PC-3 (cell line): ENCODE measurements at regions not wholly inside any gene's neighbourhood (a gene's known extent, or its start where the extent isn't known, plus 50 kb on each side); places are given as distances from the start of the nearest gene placed in this dataset.

Experiments
- ATAC-seq: fragments of 200-7000 bp; cut with Tn5 transposase; 2 replicates; pipeline ENCODE4 v1.9.1; 2020; ENCODE audit warnings: mild to moderate bottlenecking, moderate library complexity
- BruUV-seq: library from RNA; stranded (reverse); fragments of 400-500 nt; replicated peaks from 2 replicates; lab custom pipeline; 2021; lab: Mats Ljungman, UMichigan
- CTCF ChIA-PET: fragments of 300-600 bp; sonication (Branson Sonifier 250); formaldehyde crosslinking; loops from one replicate; lab custom pipeline; 2022; ENCODE audit warnings: antibody characterized with exemption; lab: Charles Lee
- POLR2A ChIA-PET: fragments of 300-600 bp; sonication (Branson Sonifier 250); formaldehyde crosslinking; loops from one replicate; lab custom pipeline; 2022; ENCODE audit warnings: antibody characterized with exemption; ENCODE audit not compliant: unreplicated experiment; lab: Charles Lee
- DNase-seq: peaks from one replicate; pipeline ENCODE4 v3.0.0-alpha.2; 2015
- H2AFZ ChIP-seq: fragments of 300-600 bp; sonication (generic); 2 replicates; pipeline ENCODE4 v1.6.0; 2016; ENCODE audit warnings: antibody characterized with exemption, low read length
- H3F3A ChIP-seq: fragments of 300-600 bp; sonication (generic); one replicate; pipeline ENCODE4 v1.6.0; 2017; ENCODE audit warnings: antibody characterized with exemption, low read length, control low read depth, mild to moderate bottlenecking; ENCODE audit not compliant: unreplicated experiment
- H3K27ac ChIP-seq: fragments of 300-600 bp; sonication (generic); 2 replicates; pipeline ENCODE4 v1.5.1; 2016; ENCODE audit warnings: mild to moderate bottlenecking, low read length
- H3K27me3 ChIP-seq: fragments of 300-600 bp; sonication (generic); 2 replicates; pipeline ENCODE4 v1.6.1; 2016; ENCODE audit warnings: low read length, mixed read lengths
- H3K36me3 ChIP-seq: fragments of 300-600 bp; sonication (generic); 2 replicates; pipeline ENCODE4 v1.6.1; 2016; ENCODE audit warnings: low read depth, mixed run types, low read length, mixed read lengths
- H3K4me1 ChIP-seq: fragments of 300-600 bp; sonication (generic); 2 replicates; pipeline ENCODE4 v1.5.1; 2016; ENCODE audit warnings: low read length; ENCODE audit not compliant: insufficient read depth
- H3K4me2 ChIP-seq: fragments of 300-600 bp; sonication (generic); 2 replicates; pipeline ENCODE4 v1.6.0; 2016; ENCODE audit warnings: low read length
- H3K4me3 ChIP-seq: fragments of 300-600 bp; sonication (generic); 2 replicates; pipeline ENCODE4 v1.5.1; 2016; ENCODE audit warnings: mild to moderate bottlenecking, low read length, mixed read lengths
- H3K79me2 ChIP-seq: fragments of 300-600 bp; sonication (generic); 2 replicates; pipeline ENCODE4 v1.6.1; 2017; ENCODE audit warnings: low read length, mixed read lengths
- H3K9ac ChIP-seq: fragments of 300-600 bp; sonication (generic); 2 replicates; pipeline ENCODE4 v1.6.0; 2016; ENCODE audit warnings: mild to moderate bottlenecking, low read length
- H3K9me2 ChIP-seq: fragments of 300-600 bp; sonication (generic); replicated peaks from 2 replicates; pipeline ENCODE4 v1.6.1; 2016; ENCODE audit warnings: mixed run types, low read length, mixed read lengths
- H3K9me3 ChIP-seq: fragments of 300-600 bp; sonication (generic); 2 replicates; pipeline ENCODE4 v1.6.1; 2016; ENCODE audit warnings: low read length, mixed read lengths
- H4K20me1 ChIP-seq: fragments of 300-600 bp; sonication (generic); 2 replicates; pipeline ENCODE4 v1.6.1; 2016; ENCODE audit warnings: low read length, mixed read lengths
- EZH2 ChIP-seq: fragments of 300-600 bp; sonication (generic); IDR thresholded peaks from one replicate; pipeline ENCODE4 v1.6.1; 2017; ENCODE audit warnings: antibody characterized with exemption, mild to moderate bottlenecking, low read length; ENCODE audit not compliant: unreplicated experiment
- EZH2phosphoT487 ChIP-seq: fragments of 300-600 bp; sonication (generic); IDR thresholded peaks from 2 replicates; pipeline ENCODE4 v1.6.1; 2018; ENCODE audit warnings: mild to moderate bottlenecking, antibody characterized with exemption, low read length, borderline replicate concordance
- intact Hi-C: fragments of 100-400 bp; cut with micrococcal nuclease; formaldehyde crosslinking; loops from 2 replicates; pipeline ENCODE4 v1.9.0; 2023
- TF ChIP-seq, protein P1 (sequence below): fragments of 300-600 bp; sonication (generic); conservative IDR thresholded peaks from 2 replicates; pipeline ENCODE4 v1.5.1; 2017; ENCODE audit warnings: antibody characterized with exemption, low read depth, mild to moderate bottlenecking, low read length

DNA sequence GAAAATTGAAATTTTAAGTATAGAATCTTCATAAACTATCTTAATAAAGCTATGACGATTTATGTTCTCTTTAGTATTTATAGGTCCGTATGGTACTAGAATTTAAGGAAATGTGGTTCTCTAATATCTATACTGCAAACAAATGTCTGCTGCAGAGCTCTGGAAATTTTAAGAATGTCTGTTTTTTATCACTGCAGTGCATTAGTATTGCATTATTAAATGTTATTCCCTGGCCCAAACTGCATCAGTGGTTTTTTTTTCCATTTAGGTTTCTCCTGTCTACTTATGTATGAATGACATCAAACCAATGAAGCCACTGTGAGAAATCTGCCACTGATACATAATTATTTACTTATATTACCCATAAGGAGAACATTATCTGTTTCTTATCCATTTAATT, 211.4 kb upstream of the CD180 start:
- intact Hi-C loops = no loop called here
- ChIA-PET CTCF (interaction anchor here (0.5 kb wide), 1 partner anchor 79 kb away, joined by 4 read pairs; no protein-coding TSS in a partner anchor), POLR2A (no interaction called here)
- Histone ChIP-seq H3K27me3 (no peaks in the 10 kb centered on the region), H2AFZ (no peak overlapping the region), H3K4me2 (no peak overlapping the region), H3K27ac (no peak overlapping the region), H3K9me3 (no peaks in the 10 kb centered on the region), H3K79me2 (no peaks in the 10 kb centered on the region), H3K9me2 (no peaks in the 10 kb centered on the region), H3K4me1 (peaks cover 9% of the 10 kb centered on the region; the same call in 1 of the 2 replicates), H4K20me1 (no peaks in the 10 kb centered on the region), H3K9ac (no peak overlapping the region), H3K36me3 (no peaks in the 10 kb centered on the region), H3K4me3 (no peak overlapping the region), H3F3A (no peaks in the 10 kb centered on the region)
- ATAC-seq (no peak), DNase-seq (no peak)
- no peak for TF ChIP-seq EZH2
- no TSS peak for BruUV-seq

DNA sequence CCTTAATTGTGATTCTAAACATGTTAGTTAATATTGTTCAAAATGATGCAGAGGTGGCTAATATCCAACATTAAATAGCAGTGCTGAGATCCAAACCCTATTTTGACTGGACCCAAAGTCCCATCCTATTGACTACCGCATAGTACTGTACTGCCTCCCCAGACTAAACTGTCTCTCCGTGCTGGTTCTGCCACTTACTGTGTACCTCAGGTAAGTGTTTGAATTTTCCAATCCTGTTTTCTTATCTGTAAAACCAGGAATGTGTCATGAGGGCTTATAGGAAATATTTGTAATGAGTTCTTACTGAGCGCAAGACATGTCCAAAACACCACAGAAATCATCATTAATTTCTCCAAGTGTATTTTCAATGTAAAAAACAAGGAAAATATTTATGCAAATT, 209.2 kb upstream of the CD180 start:
- no peak for TF ChIP-seq EZH2phosphoT487
- TF ChIP-seq EZH2 = no peak
- TF ChIP-seq, protein P1, sequence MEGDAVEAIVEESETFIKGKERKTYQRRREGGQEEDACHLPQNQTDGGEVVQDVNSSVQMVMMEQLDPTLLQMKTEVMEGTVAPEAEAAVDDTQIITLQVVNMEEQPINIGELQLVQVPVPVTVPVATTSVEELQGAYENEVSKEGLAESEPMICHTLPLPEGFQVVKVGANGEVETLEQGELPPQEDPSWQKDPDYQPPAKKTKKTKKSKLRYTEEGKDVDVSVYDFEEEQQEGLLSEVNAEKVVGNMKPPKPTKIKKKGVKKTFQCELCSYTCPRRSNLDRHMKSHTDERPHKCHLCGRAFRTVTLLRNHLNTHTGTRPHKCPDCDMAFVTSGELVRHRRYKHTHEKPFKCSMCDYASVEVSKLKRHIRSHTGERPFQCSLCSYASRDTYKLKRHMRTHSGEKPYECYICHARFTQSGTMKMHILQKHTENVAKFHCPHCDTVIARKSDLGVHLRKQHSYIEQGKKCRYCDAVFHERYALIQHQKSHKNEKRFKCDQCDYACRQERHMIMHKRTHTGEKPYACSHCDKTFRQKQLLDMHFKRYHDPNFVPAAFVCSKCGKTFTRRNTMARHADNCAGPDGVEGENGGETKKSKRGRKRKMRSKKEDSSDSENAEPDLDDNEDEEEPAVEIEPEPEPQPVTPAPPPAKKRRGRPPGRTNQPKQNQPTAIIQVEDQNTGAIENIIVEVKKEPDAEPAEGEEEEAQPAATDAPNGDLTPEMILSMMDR = no peak
- Histone ChIP-seq H3K4me3 (no peak overlapping the region), H3K9me2 (no peaks in the 10 kb centered on the region), H2AFZ (no peak overlapping the region), H3K27ac (no peak overlapping the region), H3K9me3 (no peaks in the 10 kb centered on the region), H3F3A (no peaks in the 10 kb centered on the region), H3K4me2 (no peak overlapping the region), H3K27me3 (no peaks in the 10 kb centered on the region), H3K4me1 (peaks cover 9% of the 10 kb centered on the region; the same call in 1 of the 2 replicates), H4K20me1 (no peaks in the 10 kb centered on the region), H3K36me3 (no peaks in the 10 kb centered on the region), H3K9ac (no peak overlapping the region), H3K79me2 (no peaks in the 10 kb centered on the region)
- BruUV-seq = no TSS peak
- CTCF ChIA-PET = no interaction called here
- POLR2A ChIA-PET = no interaction called here
- ATAC-seq (no peak), DNase-seq (no peak)
- intact Hi-C loops = no loop called here

DNA sequence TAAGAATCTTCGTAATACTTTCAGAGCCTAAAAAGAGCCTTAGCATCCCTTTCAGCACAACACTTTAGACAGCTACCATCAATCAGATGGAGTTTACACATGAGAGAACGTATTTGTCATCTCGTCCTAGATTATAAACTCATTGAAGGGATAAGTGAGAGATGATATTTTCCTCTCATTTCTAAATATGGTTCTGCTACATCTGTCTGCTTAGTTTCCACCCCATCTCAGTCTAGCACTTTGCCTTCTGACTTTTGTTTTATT, 208.4 kb upstream of the CD180 start:
- TF ChIP-seq EZH2 (no peak), EZH2phosphoT487 (no peak)
- TF ChIP-seq, protein P1 = no peak
- Histone ChIP-seq H4K20me1 (no peaks in the 10 kb centered on the region), H3F3A (no peaks in the 10 kb centered on the region), H3K4me2 (peak overlapping the region; percentile 38; the same call in 1 of the 2 replicates), H3K27me3 (no peaks in the 10 kb centered on the region), H3K9ac (0 out of 2 replicates have a peak overlapping the region, but pooled peaks have one; percentile 18), H3K4me1 (peaks cover 9% of the 10 kb centered on the region; the same call in 1 of the 2 replicates), H3K4me3 (no peak overlapping the region), H2AFZ (no peak overlapping the region), H3K27ac (peak overlapping the region; percentile 88), H3K9me3 (no peaks in the 10 kb centered on the region), H3K36me3 (no peaks in the 10 kb centered on the region), H3K79me2 (no peaks in the 10 kb centered on the region), H3K9me2 (no peaks in the 10 kb centered on the region)
- no peak for DNase-seq
- POLR2A ChIA-PET = no interaction called here
- intact Hi-C loops = no loop called here
- BruUV-seq = no TSS peak
- peak; percentile 16; the same call in 1 of the 2 replicates for ATAC-seq
- CTCF ChIA-PET = no interaction called here
